ENCODE measurements at regions not wholly inside any gene's neighbourhood (a gene's known extent, or its start where the extent isn't known, plus 50 kb on each side); places are given as distances from the start of the nearest gene placed in this dataset.

DNA sequence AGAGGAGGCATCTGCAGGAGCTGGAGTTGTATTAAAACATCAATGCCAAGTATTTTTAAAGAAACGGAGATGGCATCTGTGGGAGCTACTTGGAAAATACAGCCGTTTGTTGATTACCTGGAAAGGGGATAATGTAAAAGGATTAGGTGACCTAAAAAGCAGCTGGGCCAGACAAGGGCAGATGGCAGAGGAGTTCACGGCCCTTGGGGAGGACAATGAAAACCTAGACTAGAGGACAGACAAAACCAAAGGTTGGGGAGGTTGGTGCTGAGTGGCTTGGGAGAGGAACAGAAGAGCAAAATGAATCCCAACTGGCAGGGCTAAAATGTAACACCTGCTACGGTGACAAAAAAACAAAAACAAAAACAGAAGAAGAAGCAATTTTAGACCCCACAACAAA lies 260.5 kb upstream of the JARID2 start:
- TF ChIP-seq, protein P1, sequence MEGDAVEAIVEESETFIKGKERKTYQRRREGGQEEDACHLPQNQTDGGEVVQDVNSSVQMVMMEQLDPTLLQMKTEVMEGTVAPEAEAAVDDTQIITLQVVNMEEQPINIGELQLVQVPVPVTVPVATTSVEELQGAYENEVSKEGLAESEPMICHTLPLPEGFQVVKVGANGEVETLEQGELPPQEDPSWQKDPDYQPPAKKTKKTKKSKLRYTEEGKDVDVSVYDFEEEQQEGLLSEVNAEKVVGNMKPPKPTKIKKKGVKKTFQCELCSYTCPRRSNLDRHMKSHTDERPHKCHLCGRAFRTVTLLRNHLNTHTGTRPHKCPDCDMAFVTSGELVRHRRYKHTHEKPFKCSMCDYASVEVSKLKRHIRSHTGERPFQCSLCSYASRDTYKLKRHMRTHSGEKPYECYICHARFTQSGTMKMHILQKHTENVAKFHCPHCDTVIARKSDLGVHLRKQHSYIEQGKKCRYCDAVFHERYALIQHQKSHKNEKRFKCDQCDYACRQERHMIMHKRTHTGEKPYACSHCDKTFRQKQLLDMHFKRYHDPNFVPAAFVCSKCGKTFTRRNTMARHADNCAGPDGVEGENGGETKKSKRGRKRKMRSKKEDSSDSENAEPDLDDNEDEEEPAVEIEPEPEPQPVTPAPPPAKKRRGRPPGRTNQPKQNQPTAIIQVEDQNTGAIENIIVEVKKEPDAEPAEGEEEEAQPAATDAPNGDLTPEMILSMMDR (IDR thresholded peaks at IDR 0.05; ENCODE audit: insufficient read depth, low read depth, low read length), result no peak
- no peak for TF ChIP-seq EZH2 (IDR thresholded peaks at IDR 0.05; ENCODE audit: insufficient read depth, low read length)
